ENCODE measurements at regions not wholly inside any gene's neighbourhood (a gene's known extent, or its start where the extent isn't known, plus 50 kb on each side); places are given as distances from the start of the nearest gene placed in this dataset.
A peak's percentile ranks its signal among the peaks of the same experiment; 100 is the strongest.

DNA sequence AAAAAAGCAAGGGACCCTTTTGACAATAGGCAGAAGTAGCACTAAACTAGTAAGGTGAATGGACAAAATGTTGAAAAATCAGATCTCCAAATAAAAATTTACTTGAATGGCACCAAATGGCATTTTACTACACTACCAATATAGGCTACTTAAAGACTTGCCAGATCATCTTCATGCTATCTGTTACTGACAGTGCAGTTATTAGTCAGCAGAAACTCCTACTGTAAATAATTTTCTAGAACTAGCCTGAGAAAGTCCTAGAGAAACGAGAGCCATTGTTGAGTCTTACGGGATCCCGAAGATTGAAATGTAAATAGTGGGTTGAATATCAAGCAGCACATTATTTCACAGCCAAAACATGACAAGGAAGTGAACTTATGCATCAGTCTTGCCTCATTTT is 350.3 kb downstream of the SEC23A start:
- DNase-seq (ENCODE audit: low spot score in 2 of 2) (no peak), ATAC-seq (ENCODE audit: low read depth) (no peak)
- Mint-ChIP-seq H3K27me3 (peaks cover 1% of the 10 kb centered on the region), H3K4me3 (no peak overlapping the region), H3K36me3 (no peaks in the 10 kb centered on the region), H3K27ac (no peak overlapping the region), H3K9me3 (peaks cover 1% of the 10 kb centered on the region), H3K4me1 (no peaks in the 10 kb centered on the region)

DNA sequence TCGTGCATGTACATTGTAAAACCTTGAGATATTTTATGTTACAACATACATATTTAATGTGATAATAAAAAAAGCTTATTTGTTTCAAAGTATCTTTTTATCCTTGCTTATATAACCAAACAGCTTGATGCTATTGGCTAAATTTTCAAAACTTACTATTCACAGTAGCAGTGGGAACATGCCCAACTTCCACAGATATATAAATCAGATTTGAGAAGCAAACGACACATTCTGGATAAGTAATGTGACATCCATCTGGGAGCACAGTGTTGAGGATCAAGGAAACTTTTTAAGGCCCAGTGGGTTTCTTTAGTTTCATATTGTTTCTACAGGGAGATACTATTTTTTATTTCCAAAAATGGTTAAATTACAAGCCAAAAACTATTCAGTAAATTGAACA is 350.7 kb downstream of the SEC23A start:
- Mint-ChIP-seq H3K36me3 (no peaks in the 10 kb centered on the region), H3K4me3 (no peak overlapping the region), H3K27ac (no peak overlapping the region), H3K27me3 (peaks cover 1% of the 10 kb centered on the region), H3K9me3 (peaks cover 1% of the 10 kb centered on the region), H3K4me1 (no peaks in the 10 kb centered on the region)
- DNase-seq (ENCODE audit: low spot score in 2 of 2) (no peak), ATAC-seq (ENCODE audit: low read depth) (no peak)

DNA sequence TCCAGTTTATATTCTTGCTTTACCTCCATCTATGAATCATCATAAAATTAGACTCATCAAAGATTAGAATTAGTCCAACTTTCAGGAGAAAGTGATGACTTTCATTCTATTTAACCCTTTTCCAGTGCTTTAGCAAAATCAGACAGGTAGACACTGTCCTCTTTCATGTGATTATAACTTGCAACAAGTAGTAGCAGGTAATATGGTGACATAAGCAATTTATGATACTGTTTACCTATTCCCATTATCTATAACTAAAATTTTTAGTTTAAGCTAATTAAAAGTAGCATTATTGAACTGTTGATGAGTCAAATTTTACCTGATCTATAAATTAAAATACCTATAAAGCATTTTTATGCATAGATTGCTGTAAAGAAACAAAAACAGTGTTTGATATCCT is 351.6 kb downstream of the SEC23A start:
- no peak overlapping the region for H3K4me3 Mint-ChIP-seq
- peaks cover 1% of the 10 kb centered on the region for H3K9me3 Mint-ChIP-seq
- ATAC-seq (ENCODE audit: low read depth) (no peak), DNase-seq (ENCODE audit: low spot score in 2 of 2) (no peak)
- peaks cover 1% of the 10 kb centered on the region for H3K27me3 Mint-ChIP-seq
- no peaks in the 10 kb centered on the region for H3K36me3 Mint-ChIP-seq
- no peak overlapping the region for H3K27ac Mint-ChIP-seq
- no peaks in the 10 kb centered on the region for H3K4me1 Mint-ChIP-seq

DNA sequence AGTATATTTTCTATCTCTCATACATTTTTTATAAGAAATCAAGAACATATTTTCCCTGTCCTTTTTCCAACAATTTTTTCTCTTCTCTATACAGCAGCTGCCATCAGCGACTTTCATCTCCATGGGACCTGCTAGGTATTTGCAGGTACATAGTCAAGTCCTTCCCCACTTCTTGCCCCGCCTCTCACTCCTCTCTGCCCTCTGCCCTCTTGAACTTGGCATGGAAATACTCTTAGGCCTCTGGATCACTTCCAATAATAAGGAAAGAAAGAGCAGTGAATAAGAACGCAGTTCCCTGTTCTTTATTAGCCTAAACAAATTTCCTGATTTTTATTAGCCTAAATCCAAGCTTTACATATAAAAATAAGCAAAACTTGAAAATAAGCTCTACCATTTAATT is 353.1 kb downstream of the SEC23A start:
- DNase-seq (ENCODE audit: low spot score in 2 of 2) = no peak
- ATAC-seq (ENCODE audit: low read depth) = no peak
- no peak overlapping the region for H3K27ac Mint-ChIP-seq
- no peaks in the 10 kb centered on the region for H3K4me1 Mint-ChIP-seq
- no peaks in the 10 kb centered on the region for H3K9me3 Mint-ChIP-seq
- no peak overlapping the region for H3K4me3 Mint-ChIP-seq
- H3K36me3 Mint-ChIP-seq = no peaks in the 10 kb centered on the region
- peaks cover 1% of the 10 kb centered on the region for H3K27me3 Mint-ChIP-seq

DNA sequence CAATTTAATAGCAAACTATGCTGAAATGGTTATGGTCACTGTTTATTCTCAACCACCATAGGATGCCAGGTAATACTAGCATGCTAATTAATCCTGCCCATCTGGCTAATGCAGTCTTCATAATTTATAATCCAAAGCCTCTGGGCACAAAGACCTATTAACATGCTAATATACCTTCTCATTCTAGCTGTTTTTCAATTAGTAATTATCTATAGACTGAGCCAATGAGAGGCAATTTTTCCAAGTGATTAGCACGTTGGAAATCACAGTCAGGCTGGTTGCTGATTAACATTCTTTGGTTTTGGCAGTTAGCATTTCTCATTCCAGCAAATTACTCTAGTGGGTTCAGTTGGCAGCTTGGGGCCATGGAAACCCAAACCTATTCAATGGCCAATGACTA is 357.2 kb downstream of the SEC23A start:
- no peak for DNase-seq (ENCODE audit: low spot score in 2 of 2)
- no peak for ATAC-seq (ENCODE audit: low read depth)
- no peak overlapping the region for H3K4me3 Mint-ChIP-seq
- peaks cover 1% of the 10 kb centered on the region for H3K27me3 Mint-ChIP-seq
- no peaks in the 10 kb centered on the region for H3K36me3 Mint-ChIP-seq
- H3K4me1 Mint-ChIP-seq = no peaks in the 10 kb centered on the region
- no peak overlapping the region for H3K27ac Mint-ChIP-seq
- H3K9me3 Mint-ChIP-seq = no peaks in the 10 kb centered on the region

DNA sequence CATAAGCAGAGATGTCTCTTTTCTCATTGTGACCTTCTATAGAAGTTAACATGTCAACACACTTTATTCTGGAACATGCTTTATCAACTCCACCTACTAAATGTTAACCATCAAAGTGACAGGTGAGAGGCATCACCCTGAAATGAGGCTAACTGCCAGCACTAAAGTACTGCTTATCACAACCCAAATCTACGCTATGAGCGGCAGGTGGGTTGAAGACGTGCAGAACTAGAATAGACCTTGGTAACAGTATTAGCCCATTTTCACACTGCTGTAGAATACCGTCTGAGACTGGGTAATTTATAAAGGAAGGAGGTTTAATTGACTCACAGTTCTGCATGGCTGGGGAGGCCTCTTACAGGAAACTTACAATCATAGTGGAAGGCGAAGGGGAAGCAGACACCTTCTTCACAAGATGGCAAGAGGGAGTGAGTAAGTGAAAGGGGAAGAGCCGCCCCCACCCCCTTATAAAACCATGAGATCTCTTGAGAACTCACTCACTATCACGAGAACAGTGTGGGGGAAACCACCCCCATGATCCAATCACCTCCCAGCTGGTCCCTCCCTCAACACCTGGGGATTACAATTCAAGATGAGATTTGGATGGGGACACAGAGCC is 359.0 kb downstream of the SEC23A start:
- Mint-ChIP-seq H3K27ac (no peak overlapping the region), H3K27me3 (no peaks in the 10 kb centered on the region), H3K9me3 (no peaks in the 10 kb centered on the region), H3K36me3 (no peaks in the 10 kb centered on the region), H3K4me1 (no peaks in the 10 kb centered on the region), H3K4me3 (no peak overlapping the region)
- DNase-seq (ENCODE audit: low spot score in 2 of 2) (no peak), ATAC-seq (ENCODE audit: low read depth) (no peak)

DNA sequence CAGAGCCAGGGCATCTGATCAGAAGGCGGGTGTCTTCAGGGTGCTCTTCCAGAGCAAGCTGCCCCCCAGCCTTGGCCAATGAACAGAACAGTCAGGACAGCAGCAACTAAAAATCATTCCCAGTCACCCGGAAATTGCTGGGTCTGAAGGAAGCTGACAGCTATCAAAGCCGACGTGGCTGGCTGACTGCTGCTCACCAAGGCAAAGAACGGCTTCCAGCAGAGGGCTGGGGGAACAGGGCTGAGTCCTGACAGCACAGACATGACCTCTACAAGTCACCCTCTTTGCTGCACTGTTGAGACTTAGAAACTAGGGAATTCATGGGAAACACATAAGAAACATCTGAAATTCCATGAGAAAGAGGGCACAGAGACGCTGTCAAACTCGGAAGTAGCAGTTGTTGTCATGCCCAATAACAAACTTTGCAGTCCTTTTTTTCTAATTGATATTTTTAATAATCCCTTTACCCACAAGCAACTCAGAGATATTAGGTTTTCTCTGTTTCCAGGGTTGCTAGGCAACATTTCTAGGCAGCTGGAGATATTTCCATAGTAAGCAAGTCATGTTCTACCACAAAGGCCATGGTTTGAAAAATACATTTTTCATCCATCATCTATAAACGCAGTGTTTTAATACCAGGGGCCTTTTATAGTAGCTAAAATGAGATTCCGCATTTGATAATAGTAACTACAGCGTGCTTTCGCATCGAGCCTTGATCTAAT is 365.2 kb downstream of the SEC23A start:
- Mint-ChIP-seq H3K9me3 (no peaks in the 10 kb centered on the region), H3K4me1 (no peaks in the 10 kb centered on the region), H3K4me3 (no peak overlapping the region), H3K27ac (no peak overlapping the region), H3K36me3 (no peaks in the 10 kb centered on the region), H3K27me3 (no peaks in the 10 kb centered on the region)
- ATAC-seq (ENCODE audit: low read depth) (no peak), DNase-seq (ENCODE audit: low spot score in 2 of 2) (no peak)

DNA sequence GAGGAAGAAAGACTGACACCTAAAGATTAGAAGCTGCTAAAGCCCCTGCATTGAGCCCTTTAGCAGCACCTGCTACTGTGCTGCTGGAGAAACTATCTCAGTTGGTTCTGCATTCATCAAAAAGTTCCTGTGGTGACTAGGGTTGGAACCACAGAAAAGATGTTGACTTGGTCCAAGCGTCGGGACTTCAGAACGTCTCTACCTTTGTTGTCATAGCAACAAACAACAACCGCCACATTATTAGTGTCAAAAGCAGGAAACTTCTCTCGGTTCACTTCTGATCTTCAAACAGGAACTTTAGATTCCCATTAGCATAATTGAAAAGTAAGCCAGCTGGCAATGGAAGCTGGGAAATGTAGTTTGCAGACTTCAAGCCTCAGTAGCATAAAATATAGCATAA is 368.0 kb downstream of the SEC23A start:
- no peaks in the 10 kb centered on the region for H3K4me1 Mint-ChIP-seq
- ATAC-seq (ENCODE audit: low read depth) (peak; percentile 21), DNase-seq (ENCODE audit: low spot score in 2 of 2) (no peak)
- no peak overlapping the region for H3K27ac Mint-ChIP-seq
- no peaks in the 10 kb centered on the region for H3K27me3 Mint-ChIP-seq
- H3K9me3 Mint-ChIP-seq = no peaks in the 10 kb centered on the region
- H3K4me3 Mint-ChIP-seq = no peak overlapping the region
- H3K36me3 Mint-ChIP-seq = no peaks in the 10 kb centered on the region

DNA sequence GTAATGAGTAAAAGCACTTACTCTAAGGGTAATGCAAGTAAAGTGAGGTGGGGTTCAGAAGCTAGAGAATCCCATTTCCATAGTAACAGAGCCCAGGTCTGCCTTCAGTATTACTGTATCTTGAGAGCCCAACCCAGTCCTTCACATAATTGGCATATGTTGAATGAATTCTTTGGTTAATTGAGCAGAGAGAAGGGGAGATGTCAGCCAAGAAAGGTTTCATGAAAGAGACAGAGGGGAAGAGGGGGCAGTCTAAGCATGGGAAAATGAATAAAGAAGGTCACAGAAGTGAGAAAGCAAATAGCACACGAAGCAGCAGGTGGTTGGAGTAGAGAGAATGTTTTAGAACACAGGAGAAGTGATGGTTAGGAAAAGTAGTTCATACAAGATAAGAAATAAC is 371.1 kb downstream of the SEC23A start:
- no peak for ATAC-seq (ENCODE audit: low read depth)
- no peaks in the 10 kb centered on the region for H3K36me3 Mint-ChIP-seq
- no peak for DNase-seq (ENCODE audit: low spot score in 2 of 2)
- H3K9me3 Mint-ChIP-seq = no peaks in the 10 kb centered on the region
- H3K4me3 Mint-ChIP-seq = no peak overlapping the region
- H3K27ac Mint-ChIP-seq = no peak overlapping the region
- H3K4me1 Mint-ChIP-seq = no peaks in the 10 kb centered on the region
- H3K27me3 Mint-ChIP-seq = no peaks in the 10 kb centered on the region

DNA sequence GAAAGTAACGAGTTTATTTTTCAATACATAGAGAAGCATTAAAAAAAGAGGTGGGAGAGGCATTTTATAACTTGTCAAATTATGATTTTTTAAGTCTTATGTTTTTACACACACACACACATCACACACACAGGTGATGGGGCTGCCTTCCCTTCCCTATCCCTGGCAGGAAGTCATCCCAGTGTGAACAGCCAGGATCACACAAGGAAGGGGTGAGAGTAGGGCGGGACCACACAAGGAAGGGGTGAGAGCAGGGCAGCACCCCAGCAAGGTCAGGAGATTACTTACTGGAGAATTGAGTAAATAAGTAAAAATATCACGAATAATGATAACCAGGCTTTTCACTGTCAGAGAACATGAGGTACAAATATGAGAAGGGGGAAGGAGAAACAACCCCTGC is 372.6 kb downstream of the SEC23A start:
- DNase-seq (ENCODE audit: low spot score in 2 of 2) (no peak), ATAC-seq (ENCODE audit: low read depth) (no peak)
- Mint-ChIP-seq H3K27me3 (no peaks in the 10 kb centered on the region), H3K9me3 (no peaks in the 10 kb centered on the region), H3K27ac (no peak overlapping the region), H3K4me1 (no peaks in the 10 kb centered on the region), H3K36me3 (no peaks in the 10 kb centered on the region), H3K4me3 (no peak overlapping the region)

DNA sequence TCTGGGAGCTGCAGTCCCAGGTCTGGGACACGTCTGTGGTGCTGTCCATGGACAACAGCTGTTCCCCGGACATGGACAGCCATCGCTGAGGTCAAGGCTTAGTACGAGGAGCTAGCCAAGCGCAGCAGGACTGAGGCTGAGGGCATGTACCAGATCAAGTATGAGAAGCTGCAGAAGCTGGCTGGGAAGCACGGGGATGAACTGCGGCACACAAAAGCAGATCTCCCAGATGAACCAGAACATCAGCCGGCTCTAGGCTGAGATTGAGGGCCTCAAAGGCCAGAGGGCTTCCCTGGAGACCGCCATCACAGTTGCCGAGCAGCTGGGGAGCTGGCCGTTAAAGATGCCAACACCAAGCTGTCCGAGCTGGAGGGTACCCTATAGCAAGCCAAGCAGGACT is 375.3 kb downstream of the SEC23A start:
- Mint-ChIP-seq H3K27ac (no peak overlapping the region), H3K36me3 (no peaks in the 10 kb centered on the region)

DNA sequence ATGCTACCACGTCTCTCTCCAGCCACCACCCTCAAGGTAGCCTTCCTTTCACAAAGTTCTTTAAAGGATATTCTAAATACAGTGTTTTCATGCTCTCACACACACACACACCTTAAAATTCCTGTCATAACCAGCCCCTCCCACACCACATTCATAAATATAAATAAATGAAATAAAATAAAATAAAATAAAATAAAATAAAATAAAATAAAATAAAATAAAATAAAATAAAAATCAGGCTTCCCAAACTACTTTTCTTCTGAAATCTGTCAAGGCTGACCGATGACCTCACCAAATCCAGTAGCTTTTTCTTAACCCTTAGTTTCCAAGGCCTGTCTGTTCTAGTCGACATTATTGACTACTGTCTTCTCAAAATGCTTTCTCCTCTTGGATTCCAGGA is 378.4 kb downstream of the SEC23A start:
- DNase-seq (ENCODE audit: low spot score in 2 of 2) (no peak), ATAC-seq (ENCODE audit: low read depth) (no peak)
- H3K4me3 Mint-ChIP-seq = no peak overlapping the region
- H3K27me3 Mint-ChIP-seq = no peaks in the 10 kb centered on the region
- no peak overlapping the region for H3K27ac Mint-ChIP-seq
- H3K36me3 Mint-ChIP-seq = no peaks in the 10 kb centered on the region
- H3K9me3 Mint-ChIP-seq = no peaks in the 10 kb centered on the region
- no peaks in the 10 kb centered on the region for H3K4me1 Mint-ChIP-seq

More for the DNA sequence above, 375.3 kb downstream of the SEC23A start:
- no peaks in the 10 kb centered on the region for H3K9me3 Mint-ChIP-seq
- no peaks in the 10 kb centered on the region for H3K27me3 Mint-ChIP-seq
- ATAC-seq (ENCODE audit: low read depth) (no peak), DNase-seq (ENCODE audit: low spot score in 2 of 2) (no peak)
- H3K4me3 Mint-ChIP-seq = no peak overlapping the region
- H3K4me1 Mint-ChIP-seq = no peaks in the 10 kb centered on the region

DNA sequence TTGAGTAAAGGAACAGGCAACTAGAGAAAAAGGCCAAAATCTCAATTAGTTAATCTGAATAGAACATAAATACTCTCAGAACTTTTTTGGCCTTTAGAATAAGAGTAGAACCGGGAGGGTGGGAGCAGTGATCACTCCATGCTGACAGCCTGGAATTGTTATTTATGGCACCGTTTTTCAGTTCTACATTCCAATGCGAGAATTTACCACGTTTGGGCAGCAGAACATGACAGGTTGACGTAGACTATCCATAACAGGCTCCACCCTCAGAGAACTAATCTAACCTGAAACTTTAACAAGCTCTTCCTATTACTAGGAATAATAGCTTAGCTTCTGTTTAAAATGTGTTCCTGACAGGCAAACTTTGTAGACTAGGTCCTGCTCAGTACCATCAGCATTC is 379.1 kb downstream of the SEC23A start:
- Mint-ChIP-seq H3K9me3 (no peaks in the 10 kb centered on the region), H3K4me3 (no peak overlapping the region), H3K36me3 (no peaks in the 10 kb centered on the region), H3K27me3 (no peaks in the 10 kb centered on the region), H3K27ac (no peak overlapping the region), H3K4me1 (no peaks in the 10 kb centered on the region)
- DNase-seq (ENCODE audit: low spot score in 2 of 2) (no peak), ATAC-seq (ENCODE audit: low read depth) (no peak)

DNA sequence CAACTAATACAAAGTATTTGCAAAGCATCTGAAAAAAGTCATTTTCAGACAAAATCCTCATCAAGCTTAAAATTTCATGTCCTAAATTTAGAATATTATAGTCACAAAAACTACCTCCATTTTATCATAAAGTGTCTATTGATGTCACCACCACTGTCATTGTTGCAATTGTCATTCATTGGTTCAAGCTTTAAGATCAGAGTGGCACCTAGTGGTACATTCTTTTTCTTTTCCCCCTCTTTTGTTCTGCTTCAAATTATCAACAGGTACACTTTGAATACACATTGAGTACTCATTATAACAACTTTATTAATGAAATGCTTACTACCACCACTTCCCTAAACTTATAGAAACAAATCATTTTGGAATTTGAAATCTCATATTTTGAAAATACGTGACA is 379.8 kb downstream of the SEC23A start:
- no peaks in the 10 kb centered on the region for H3K27me3 Mint-ChIP-seq
- no peaks in the 10 kb centered on the region for H3K9me3 Mint-ChIP-seq
- H3K4me3 Mint-ChIP-seq = no peak overlapping the region
- no peaks in the 10 kb centered on the region for H3K36me3 Mint-ChIP-seq
- ATAC-seq (ENCODE audit: low read depth) (no peak), DNase-seq (ENCODE audit: low spot score in 2 of 2) (no peak)
- H3K4me1 Mint-ChIP-seq = no peaks in the 10 kb centered on the region
- no peak overlapping the region for H3K27ac Mint-ChIP-seq

DNA sequence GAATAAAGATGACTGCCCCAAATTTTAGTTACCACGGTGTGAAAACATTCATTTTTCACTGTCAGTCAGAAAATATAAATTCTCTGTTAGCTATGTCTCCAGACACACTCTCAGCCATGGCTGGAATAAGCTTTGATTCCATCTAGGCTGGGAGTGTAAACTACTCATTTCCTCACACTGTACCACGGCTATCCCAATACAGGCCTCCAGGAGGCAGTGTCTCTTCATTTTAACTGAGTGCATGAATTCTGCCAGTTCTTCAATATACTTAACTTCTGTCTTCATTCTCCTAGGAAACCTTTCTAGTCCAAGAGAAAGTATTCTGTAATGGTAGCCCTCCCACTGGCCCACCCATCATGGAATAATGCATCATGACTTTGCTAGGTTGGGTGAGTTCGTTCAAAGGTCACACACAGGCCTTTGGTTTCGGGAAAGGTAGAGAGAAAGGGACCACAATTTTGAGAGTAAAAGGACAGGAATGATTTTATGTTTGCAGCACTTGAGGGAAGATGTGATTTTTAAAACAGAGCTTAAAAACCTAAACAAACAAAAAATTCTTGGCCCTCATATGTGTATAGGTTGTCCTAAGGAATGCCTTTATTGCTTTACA is 381.1 kb downstream of the SEC23A start:
- Mint-ChIP-seq H3K4me1 (peaks cover 3% of the 10 kb centered on the region), H3K4me3 (no peak overlapping the region), H3K9me3 (no peaks in the 10 kb centered on the region), H3K36me3 (no peaks in the 10 kb centered on the region), H3K27ac (no peak overlapping the region), H3K27me3 (no peaks in the 10 kb centered on the region)
- DNase-seq (ENCODE audit: low spot score in 2 of 2) (no peak), ATAC-seq (ENCODE audit: low read depth) (peak; percentile 38)
